ENCODE measurements at regions not wholly inside any gene's neighbourhood (a gene's known extent, or its start where the extent isn't known, plus 50 kb on each side); places are given as distances from the start of the nearest gene placed in this dataset.

GRCh38 chr2:150627526-150627925 lies 140.1 kb upstream of the RND3 start:
- Histone ChIP-seq H3K27me3 (ENCODE audit: insufficient read depth, low read depth) (no peaks in the 10 kb centered on the region), H3K4me2 (no peak overlapping the region), H3F3A (ENCODE audit: insufficient read depth, low read depth) (no peaks in the 10 kb centered on the region), H3K9me3 (ENCODE audit: insufficient read depth, low read depth) (no peaks in the 10 kb centered on the region; the same call in 1 of the 2 replicates), H3K4me3 (no peak overlapping the region), H3K27ac (no peak overlapping the region), H3K36me3 (ENCODE audit: low read depth) (no peaks in the 10 kb centered on the region), H4K20me1 (ENCODE audit: insufficient read depth) (no peaks in the 10 kb centered on the region), H3K9me2 (ENCODE audit: insufficient read depth) (no peaks in the 10 kb centered on the region), H3K79me2 (ENCODE audit: low read depth) (no peaks in the 10 kb centered on the region), H3K4me1 (replicated peaks; ENCODE audit: insufficient read depth) (no peaks in the 10 kb centered on the region), H2AFZ (no peak overlapping the region)
- TF ChIP-seq EZH2 (IDR thresholded peaks at IDR 0.05; ENCODE audit: low read depth) (no peak), CTCF (conservative IDR thresholded peaks at IDR 0.05) (no peak)
- CTCF ChIA-PET = no interaction called here
- DNase-seq = no peak
- no TSS peak for BruUV-seq (replicated peaks)
- POLR2A ChIA-PET (ENCODE audit: unreplicated experiment) = no interaction called here
- intact Hi-C loops (cut with micrococcal nuclease; ENCODE audit: unreplicated experiment) = no loop called here

GRCh38 chr2:150626934-150627411 lies 139.5 kb upstream of the RND3 start:
- no peaks in the 10 kb centered on the region; the same call in 1 of the 2 replicates for H3K4me1 ChIP-seq (replicated peaks; ENCODE audit: insufficient read depth)
- intact Hi-C loops (cut with micrococcal nuclease; ENCODE audit: unreplicated experiment) = no loop called here
- H3K79me2 ChIP-seq (ENCODE audit: low read depth) = no peaks in the 10 kb centered on the region
- no peaks in the 10 kb centered on the region for H3K36me3 ChIP-seq (ENCODE audit: low read depth)
- H3K9me3 ChIP-seq (ENCODE audit: insufficient read depth, low read depth) = no peaks in the 10 kb centered on the region; the same call in 1 of the 2 replicates
- H3K27ac ChIP-seq = no peak overlapping the region
- H2AFZ ChIP-seq = no peak overlapping the region
- ChIA-PET CTCF (no interaction called here), POLR2A (ENCODE audit: unreplicated experiment) (no interaction called here)
- no peaks in the 10 kb centered on the region for H3K9me2 ChIP-seq (ENCODE audit: insufficient read depth)
- no peak for DNase-seq
- H4K20me1 ChIP-seq (ENCODE audit: insufficient read depth) = no peaks in the 10 kb centered on the region
- no peaks in the 10 kb centered on the region for H3F3A ChIP-seq (ENCODE audit: insufficient read depth, low read depth)
- H3K4me3 ChIP-seq = no peak overlapping the region
- BruUV-seq (replicated peaks) = no TSS peak
- TF ChIP-seq EZH2 (IDR thresholded peaks at IDR 0.05; ENCODE audit: low read depth) (no peak), CTCF (conservative IDR thresholded peaks at IDR 0.05) (no peak)
- H3K4me2 ChIP-seq = no peak overlapping the region
- H3K27me3 ChIP-seq (ENCODE audit: insufficient read depth, low read depth) = no peaks in the 10 kb centered on the region

- no peak overlapping the region for H3K4me3 ChIP-seq
- POLR2A ChIA-PET (ENCODE audit: unreplicated experiment) = no interaction called here
- H4K20me1 ChIP-seq (ENCODE audit: insufficient read depth) = no peaks in the 10 kb centered on the region
- H3F3A ChIP-seq (ENCODE audit: insufficient read depth, low read depth) = no peaks in the 10 kb centered on the region
- no peak overlapping the region; the same call in 1 of the 2 replicates for H3K27ac ChIP-seq
- H3K9me3 ChIP-seq (ENCODE audit: insufficient read depth, low read depth) = no peaks in the 10 kb centered on the region; the same call in 1 of the 2 replicates
- CTCF ChIA-PET = no interaction called here
- H3K4me2 ChIP-seq = no peak overlapping the region
- no peaks in the 10 kb centered on the region for H3K79me2 ChIP-seq (ENCODE audit: low read depth)
- H2AFZ ChIP-seq = no peak overlapping the region
- no TSS peak for BruUV-seq (replicated peaks)
- peaks cover 4% of the 10 kb centered on the region for H3K4me1 ChIP-seq (replicated peaks; ENCODE audit: insufficient read depth)
- intact Hi-C loops (cut with micrococcal nuclease; ENCODE audit: unreplicated experiment) = no loop called here
- no peak for DNase-seq
- H3K9me2 ChIP-seq (ENCODE audit: insufficient read depth) = no peaks in the 10 kb centered on the region
- TF ChIP-seq EZH2 (IDR thresholded peaks at IDR 0.05; ENCODE audit: low read depth) (no peak), CTCF (conservative IDR thresholded peaks at IDR 0.05) (no peak)
- H3K36me3 ChIP-seq (ENCODE audit: low read depth) = no peaks in the 10 kb centered on the region
- no peaks in the 10 kb centered on the region for H3K27me3 ChIP-seq (ENCODE audit: insufficient read depth, low read depth)
Observed at GRCh38 chr2:150625741-150626140, 138.3 kb upstream of the RND3 start.

Data from PC-9 (cell line).